Activated CD4-positive, CD25-positive, alpha-beta regulatory T cell treated with anti-CD3 and anti-CD28 coated beads, Interleukin-2, amount 50 U/mL, for 72 hours (primary cell): ENCODE measurements at regions not wholly inside any gene's neighbourhood (a gene's known extent, or its start where the extent isn't known, plus 50 kb on each side); places are given as distances from the start of the nearest gene placed in this dataset.

Source experiments
- DNase-seq: peaks from one replicate; pipeline ENCODE4 v3.0.0; 2021

DNA sequence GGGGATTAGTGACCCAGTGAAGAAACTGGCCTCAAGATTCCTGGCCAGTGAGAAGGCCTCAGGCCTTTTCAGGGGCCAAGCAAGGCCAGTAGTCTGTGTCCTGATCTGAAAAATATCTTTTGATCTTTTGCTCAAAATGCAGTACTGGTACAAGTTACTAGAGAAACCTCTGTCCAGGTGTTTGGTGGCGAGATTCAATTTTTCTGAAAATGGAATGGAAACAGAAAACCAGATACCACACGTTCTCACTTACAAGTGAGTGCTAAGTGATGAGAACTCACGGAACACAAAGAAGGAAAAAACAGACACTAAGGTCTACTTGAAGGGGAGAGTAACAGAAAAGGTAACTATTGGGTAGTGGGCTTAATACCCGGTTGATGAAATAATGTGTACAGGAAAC, 463.4 kb downstream of the ZIC1 start:
- DNase-seq, result no peak

DNA sequence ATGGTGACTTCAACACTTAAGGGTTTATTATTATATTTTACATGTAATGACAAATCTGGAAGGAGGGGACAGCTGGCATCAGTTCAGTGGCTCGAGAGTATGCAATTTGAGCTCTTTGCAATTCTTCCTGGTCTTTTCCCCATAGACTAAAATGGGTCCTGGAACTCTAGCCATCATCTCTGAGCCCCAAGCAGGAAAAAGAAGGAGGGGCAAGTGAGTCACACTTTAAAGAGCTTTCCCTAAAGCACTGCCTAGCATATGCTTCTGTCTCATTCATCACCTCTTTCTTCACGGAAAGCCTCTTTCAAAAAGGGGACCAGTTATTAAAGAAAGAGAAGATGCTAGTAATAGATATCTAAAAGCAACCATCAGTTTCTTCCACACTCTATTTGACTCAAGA, 466.3 kb downstream of the ZIC1 start:
- no peak for DNase-seq

DNA sequence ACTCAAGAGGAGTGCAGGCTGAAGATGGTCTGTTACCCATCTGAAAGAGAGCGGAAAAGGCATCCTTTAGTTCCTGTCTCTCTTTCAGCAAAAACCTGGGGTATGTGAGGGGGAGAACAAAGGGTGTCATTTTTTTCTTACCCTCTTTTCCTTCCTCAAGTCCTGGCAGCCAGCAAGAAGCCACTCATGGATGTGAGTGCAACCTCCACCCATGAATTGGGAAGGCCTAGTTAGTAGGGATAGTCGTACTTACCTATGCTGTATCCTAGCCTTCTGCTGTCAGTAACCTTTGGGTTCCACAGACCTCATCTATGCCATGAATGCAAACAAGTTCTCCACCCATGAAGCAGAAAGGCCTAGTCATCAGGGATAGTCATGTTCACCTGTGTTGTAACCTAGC, 472.8 kb downstream of the ZIC1 start:
- DNase-seq, result no peak

DNA sequence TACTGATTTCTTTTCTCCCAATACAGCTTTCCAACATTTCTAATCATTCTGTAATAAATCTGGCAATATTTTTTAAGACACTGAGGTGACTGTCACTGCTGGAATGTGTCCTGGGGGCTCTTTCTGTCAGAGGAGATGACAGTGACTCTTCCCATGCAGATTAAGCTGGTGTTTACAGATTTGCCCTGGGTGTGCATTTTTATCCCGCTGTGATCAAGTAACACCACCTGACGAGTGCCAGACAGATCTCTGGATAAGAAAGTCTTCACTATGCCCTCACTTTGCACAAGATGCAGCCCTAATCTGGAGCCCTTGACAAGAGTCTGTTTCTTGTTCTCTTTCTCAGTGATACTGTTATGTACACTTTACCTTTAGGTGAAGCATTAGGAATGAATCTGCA, 477.7 kb downstream of the ZIC1 start:
- no peak for DNase-seq

DNA sequence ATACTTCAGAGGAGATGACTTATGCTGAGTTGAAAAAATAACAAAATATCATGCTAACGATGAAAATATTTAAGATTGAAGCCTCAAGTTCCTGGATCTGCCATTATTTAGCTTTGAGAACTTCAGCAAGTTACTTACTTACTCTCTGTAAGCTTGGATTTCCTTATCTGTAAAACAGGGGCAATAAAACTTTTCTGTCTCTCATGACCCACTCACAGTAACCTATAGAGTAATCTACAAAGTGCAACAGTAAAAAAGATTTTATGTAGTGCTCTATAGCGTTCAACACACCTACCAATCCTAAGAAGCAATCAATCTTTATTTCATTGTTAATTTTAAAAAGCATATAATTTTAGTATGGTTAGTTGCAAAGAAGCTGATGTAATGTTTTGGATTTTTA, 478.6 kb downstream of the ZIC1 start:
- DNase-seq, result no peak

DNA sequence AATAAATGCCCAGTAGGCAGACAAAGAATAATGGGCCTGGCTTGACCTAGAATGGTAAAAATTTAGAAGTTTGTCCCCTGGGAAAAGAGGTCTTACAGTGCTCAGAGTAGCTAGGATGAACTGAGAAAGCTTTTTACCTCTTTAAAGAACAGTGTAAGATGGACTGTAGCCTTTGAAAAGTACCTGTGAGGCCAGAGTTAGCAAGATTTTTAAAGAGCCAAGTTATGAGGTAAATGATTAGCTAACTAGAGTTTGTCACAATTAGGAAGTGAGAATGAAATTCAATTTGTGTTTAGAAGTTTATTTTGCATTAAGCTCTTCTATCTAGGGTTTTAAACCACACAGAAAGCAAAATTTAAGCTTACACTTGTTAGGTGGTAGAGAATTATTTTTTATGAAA, 480.9 kb downstream of the ZIC1 start:
- no peak for DNase-seq

DNA sequence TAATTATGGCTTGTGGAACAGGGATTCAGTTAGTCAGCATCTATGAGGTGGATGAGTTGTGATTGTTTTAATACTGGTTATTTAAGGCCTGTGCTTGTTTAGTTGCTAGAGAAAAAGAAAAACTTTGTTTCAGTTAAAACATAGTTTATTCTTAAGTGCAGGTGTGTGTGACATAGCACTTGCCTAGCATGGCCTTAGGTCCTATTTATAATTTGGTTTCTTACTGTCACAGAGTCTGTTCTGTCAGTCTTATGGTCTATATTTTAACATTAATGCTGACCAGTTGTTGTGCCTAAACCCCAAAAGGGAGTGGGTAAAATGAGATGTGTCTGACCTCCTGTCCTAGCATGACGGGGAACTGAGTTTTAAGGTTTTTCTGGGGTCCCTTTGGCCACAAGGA, 486.3 kb downstream of the ZIC1 start:
- DNase-seq, result no peak

DNA sequence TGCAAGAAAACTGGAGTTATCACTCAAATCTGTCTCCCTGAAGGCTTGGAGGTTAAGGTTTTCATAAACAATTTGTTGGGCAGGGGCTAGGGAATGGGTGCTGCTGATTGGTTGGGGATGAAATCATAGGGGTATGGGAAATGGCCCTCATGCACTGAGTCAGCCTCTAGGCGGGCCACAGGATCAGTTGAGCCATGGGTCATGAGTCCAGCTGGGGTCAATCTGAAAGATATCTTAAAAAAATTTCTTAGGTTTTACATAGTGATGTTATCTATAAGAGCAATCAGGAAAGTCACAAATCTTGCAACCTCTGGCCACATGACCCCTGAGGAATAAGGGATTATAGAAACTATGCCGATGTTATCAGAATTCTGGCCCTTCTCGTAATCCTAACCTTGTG, 491.7 kb downstream of the ZIC1 start:
- no peak for DNase-seq

DNA sequence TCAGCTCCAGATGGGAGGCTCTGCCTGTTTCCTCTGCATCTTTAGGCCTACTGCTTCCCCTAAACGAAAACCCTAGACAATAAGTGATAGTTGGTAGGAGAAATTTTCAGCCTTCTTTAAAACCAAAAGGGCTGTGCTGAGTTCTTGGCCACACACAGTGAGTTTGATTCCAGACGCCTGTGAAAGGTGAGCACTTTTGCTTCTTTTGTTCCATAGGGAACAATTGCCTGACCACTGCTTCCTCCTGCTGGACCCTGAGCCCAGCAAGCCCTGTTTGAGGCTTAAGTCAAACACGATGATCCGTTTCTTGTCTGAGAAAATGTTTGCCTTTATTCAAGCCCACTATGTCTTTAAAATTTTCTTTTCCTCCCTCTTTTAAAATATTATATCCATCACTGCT, 493.9 kb downstream of the ZIC1 start:
- no peak for DNase-seq

DNA sequence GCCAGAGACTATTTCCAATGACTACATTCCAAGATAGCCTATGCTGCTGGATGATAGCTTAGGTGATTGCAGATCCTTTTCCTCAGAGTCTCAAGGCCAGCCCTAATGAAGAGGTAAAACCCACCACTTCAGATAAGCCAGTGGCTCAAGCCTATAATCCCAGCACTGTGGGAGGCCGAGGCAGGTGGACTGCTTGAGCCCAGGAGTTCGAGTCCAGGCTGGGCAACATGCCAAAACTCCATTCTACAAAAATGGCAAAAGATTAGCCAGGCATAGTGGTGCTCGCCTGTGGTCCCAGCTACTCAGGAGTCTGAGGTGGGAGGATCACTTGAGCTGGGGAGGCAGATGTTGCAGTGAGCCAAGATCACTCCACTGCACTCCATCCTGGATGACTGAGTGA, 495.3 kb downstream of the ZIC1 start:
- no peak for DNase-seq

DNA sequence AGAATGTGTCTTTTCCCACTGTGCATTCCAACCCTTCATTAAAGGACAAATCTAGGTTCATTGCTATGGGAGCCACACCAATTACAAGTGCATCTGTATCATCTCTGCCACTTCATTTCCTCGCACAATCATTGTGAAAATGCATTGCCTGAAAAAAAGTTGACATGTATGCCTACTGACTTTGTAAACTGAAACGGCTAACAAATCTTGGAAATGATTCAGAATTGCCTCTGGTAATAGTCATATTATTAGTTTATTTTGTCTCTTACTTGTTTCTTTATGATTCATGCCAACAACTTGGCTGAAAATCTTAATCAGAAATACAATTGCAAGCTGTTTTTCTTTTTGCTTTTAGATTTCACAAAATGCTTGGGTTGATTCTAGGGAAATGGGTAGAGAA, 497.1 kb downstream of the ZIC1 start:
- no peak for DNase-seq

DNA sequence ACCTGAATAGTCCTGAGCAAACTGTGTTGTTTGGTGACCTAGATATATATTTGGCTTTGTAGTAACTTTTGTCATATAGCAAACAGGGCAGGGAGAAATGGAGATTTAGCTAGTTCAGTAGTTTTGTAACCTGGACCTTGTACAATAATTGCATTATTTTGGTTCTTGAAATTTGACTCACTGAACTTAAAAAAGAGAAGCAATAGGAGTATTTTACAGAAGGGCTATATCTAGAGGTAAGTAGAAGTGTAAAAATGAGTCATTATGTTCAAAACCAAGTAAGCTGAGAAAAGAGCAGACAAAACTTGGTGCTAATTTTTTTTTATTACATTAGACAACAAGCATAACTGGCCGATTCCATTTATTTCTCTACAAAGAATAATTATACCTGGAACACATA, 505.4 kb downstream of the ZIC1 start:
- DNase-seq, result no peak

DNA sequence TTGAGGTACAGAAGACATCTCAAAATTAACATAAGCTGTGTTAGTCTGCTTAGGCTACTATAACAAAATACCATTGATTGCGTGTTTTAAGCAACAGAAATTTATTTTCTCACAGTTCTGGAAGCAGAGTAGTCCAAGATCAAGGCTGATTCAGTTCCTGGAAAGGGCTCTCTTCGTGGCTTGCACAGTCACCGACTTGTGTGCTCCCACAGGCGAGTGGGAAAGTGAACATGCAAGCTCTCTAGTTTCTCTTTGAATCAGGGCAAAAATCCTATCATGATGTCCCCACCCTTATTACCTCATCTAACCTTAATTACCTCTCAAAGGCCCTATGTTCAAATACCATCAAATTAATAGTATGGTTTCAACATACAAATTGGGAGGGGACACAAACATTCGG, 505.9 kb downstream of the ZIC1 start:
- no peak for DNase-seq

DNA sequence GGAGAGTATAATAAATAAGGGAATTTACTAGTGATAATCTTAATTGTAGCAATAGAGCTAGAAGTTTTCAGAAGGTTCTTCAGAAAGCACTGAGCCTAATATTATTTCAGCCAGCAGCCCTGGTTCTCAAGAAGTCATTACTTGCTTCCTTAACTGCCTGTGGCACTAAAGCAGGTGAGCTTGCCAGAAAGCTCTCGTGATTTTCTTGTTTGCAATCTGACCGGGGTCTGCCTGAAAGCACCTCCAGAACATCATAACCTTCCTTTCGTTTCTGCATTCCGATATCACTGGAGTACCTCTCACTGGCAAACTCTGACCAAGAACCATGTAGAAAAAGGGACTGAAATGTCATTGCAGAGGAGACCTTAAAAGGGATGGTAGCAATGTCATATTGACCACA, 510.3 kb downstream of the ZIC1 start:
- no peak for DNase-seq

DNA sequence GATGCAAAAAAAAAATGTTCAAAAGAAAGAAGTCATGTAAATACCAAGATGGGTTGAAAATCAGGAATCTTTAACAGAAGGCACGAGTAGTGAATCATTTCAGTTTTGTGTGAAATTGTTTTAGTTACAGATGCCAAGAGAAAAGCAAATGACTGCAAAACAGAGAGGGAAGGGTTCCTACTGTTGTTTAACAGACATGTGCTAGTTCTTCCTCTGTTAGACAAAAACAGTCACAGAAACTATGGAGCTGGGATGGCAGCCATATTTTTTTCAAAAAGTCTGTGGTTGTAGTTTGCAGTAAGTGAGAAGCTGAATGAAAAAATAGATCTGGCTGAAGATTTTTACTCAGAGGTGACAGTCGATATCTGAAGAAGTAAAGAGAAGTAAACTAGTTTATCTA, 511.9 kb downstream of the ZIC1 start:
- DNase-seq, result no peak

DNA sequence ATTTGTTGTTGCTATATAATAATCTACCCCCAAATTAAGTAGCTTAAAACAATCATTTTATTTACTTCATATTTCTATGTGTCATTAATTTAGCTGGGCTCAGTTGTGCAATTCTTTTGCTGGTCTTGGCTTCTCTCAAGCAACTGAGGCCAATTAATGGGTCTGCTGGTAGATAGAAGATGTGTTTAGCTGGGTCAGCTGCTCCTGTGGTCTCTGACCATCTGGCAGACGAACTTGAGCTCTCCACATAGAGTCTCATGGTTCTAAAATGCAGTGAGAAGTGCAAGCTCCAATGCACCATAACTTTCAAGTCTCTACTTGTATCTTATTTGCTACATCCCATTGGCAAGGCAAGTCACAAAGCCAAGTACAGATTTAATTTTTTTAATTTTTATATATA, 515.6 kb downstream of the ZIC1 start:
- DNase-seq, result no peak

DNA sequence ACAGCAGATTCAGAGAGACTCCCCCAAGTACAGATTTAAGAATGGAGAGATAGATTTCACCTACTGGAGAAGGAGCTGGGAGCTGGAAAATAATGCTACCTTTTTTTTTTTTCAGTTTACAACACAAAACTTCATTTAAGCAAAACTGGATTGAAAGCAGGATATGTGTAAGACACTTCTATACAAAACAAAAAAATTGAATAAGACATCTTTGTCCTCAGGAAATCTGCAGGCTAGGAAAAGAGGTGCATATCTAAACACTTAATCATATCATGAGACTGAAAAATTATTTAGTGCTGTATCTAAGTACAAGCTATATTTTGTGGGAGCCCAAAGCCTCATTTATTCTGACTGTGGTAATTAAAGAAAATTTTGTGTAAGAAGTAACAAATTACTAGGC, 516.1 kb downstream of the ZIC1 start:
- DNase-seq, result no peak

DNA sequence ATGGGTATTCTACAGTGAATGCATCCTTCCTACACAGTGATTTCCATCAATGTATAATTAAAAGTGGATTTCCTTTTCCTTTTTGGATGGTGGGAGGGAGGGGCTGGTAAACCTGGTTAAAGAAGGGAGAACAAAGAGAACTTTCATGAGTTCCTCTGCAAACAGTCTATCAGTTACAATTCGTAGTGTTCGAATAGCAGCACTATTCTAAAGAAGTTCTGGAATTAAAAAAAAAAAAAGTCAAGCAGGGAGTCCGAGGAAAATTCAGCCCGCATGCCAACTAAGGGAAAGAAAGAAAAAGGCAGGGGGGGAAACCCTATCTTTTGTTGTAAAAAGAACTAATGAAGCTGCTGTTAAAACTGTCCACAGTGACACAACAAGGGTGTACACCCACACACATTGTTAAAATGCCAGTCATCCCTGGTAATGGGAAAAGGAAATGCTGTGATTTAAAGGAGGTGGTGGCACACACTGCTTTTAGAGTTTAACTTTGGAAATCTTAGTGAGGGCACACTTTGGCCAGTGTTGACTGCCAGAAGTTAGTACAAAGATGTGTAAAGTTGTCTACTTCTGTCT, 521.2 kb downstream of the ZIC1 start:
- DNase-seq, result no peak

DNA sequence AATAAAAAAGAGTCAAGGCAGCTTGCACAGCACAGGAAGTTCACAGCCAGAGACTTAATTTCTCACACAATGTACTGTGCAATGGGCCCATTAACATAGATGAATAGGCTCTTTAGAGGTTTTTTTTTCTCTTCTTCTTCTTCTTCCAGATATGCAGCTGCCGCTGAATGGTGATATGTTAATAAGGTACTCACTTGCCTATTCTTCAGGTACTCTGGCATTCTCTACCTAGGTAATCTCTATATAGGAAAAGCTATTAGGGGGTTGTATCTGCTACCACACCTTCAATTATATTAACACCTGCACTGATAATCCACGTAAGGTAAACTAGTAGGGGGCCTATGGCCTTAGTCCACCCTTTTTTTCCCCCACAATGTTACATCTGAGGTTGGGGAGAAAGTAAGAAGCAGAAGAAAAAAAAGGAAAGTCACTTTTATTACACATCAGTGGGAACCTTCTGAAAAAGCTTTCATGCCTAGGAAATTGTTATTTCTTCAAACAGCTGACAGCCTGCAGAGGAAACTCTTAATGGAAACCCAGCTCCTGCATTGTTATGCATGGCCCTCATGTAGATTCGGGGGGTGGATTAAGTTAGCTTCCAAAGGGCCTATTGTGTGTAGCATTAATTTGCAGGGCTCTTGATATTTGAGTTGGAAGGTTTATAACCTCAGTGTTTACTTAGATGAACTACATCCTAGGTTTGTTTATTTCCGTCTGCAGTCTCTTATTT, 525.5 kb downstream of the ZIC1 start:
- no peak for DNase-seq

DNA sequence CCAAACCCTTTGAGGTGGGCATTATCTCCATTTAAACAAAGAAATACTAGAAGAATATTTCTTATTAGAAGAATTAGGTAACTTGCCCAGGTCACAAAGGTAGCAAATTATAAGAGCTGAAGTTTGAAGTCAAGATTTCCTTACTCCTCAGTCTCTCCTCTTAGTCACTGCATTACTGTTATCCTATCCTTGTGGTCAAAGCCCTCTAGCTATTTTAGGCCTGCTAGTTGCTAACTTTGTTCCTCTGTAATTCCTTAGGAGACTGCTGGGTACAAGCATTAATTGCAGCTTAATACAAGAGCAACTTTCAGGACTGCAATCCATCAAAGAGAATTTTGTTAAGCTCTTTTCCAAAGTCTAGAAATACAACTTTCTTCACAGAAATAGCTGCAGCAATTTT, 528.2 kb downstream of the ZIC1 start:
- DNase-seq, result no peak

DNA sequence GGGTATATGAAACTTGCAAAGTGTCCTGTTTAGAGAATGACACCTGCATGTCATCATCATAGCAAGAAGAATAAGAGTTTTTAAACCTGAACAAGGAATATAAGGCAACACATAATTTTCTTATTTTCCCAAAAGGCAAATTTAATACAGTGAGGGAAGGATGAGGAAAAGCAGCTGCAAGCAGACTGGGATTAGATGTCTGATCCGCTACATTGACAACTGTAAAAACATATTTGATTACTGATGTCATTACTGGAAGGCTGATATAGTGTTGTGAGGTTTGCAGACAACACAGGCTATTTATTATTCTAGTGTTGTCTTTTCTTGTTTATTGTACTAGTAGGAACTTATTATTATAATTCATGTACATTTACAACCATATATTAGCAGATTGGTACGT, 528.7 kb downstream of the ZIC1 start:
- DNase-seq, result no peak

DNA sequence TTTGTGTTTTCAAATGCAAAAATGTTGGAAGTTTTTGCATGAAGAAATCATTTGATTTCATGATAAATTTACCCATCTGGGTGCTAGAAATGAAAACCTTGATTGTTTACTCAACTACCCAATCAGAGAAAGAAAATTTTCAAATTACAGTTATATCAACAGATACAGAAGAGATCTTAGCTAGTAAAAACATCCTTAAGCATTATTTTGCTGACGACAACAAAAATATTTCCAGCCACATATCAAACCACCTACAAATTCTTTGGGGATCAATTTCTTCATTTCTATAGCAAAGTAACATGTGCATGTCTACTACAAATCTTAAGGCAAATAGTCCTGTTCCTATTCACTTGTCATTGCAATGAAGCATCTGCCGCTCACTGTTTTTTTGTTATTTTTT, 530.3 kb downstream of the ZIC1 start:
- DNase-seq, result no peak

DNA sequence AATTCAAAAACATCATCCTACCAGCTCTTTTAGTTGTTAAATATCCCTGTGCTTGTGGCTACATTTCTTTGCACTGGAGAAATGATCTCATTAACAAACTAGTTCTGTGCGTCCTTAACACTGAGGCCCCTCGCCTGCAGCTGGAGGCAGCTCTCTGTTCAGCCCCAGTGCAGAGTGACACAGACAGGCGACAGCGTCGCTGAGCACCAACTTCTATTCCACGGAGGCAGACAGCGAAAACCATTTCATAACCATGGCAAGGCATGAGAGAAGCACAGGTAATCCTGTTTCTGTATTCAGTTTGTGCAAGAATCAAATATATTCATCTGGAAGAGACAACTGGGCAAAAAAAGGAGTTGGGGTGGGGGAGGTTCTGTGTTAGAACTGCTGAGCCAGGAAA, 530.7 kb downstream of the ZIC1 start:
- no peak for DNase-seq

DNA sequence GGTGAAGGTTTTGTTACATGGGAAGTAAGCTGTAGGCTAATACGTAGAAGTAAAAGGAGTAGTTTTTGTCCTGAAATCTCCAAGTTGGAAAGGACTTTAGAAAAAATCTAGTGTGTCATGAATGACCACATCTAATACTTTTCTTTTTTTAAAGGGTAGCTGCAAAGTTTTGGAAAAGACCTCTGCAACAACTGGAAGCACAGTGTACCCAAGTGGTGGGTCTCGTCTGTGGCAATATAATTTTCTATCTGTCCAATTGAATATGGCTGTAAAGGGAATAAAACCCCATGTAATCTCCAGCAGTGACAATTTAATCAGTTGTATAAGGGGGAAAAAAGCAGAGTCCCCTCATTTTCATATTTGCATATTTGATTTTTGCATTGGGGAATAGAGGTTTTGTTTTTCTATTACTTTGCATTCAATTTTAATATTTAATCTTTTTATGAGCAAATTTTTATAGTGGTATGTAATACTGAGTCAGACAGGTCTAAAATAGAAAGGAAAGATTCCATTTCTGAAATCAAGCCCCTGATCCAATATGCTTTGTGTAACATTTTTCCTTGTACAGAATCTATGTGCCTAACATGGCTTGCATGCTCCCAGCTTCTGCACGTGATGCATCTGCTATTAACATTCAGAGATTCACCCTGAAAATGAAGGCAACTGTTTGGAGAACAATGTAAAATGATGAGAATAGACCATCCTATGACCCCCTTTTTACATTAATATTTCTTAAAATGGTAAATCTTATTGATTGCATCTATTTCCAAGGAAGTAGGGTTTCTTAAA, 531.4 kb downstream of the ZIC1 start:
- DNase-seq, result no peak

DNA sequence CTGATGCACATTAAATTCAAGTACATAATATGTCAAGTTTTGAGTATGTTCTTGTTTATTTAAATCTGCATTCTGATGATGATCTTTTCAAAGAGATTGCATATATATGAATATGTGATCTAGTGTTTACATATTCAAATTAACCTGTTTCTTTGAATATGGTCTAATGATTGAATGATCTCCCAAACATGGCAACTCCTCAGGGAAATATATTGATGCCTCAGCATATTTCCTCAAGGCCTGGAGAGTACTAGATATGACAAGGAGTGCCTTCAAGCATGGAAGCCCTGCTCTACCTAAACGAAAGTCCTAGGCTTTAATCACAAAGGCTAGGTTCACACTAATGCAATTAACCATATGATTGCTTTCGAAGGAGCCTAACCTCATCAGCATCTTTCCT, 532.8 kb downstream of the ZIC1 start:
- DNase-seq, result no peak
